ENCODE measurements at regions not wholly inside any gene's neighbourhood (a gene's known extent, or its start where the extent isn't known, plus 50 kb on each side); places are given as distances from the start of the nearest gene placed in this dataset.

DNA sequence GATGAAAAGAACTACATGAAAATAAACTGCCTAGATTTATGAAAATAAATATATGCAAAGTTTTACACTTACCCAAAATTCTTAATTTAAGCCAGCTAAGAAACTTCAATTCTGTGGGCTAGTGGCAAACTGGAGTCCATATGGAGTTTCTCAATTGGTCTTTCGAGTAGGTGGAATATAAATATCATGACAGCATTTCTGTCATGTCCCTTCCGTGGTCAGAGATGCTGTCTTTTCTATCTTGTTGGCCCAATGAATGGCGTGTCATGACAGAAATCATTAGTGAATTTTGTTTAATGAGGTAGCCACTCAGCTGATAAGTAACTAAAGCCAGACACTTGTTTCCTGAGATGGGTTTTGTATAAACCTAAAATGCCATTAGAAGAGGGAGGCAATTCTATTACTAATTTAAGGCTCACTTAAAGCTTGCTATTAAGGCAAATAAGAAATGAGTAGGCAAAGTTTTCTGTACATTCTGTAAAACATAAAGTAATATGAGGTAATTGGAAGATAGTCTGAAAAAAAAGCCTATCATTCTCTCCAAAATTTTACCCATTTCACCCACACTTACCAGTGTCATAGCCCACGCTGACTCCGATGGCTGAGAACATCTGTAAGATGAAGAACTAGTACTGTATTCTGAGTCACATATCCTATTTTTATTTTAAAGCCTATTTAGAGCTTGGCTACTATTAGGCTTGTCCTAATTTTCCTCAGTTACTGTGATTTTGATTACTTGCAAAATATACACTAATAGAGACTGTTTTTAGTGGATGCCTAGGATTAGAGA, 419.3 kb upstream of the MEF2C start:
- H4K20me1 ChIP-seq (ENCODE audit: low read depth, low read length), result no peaks in the 10 kb centered on the region
- H3K9me3 ChIP-seq (ENCODE audit: insufficient read depth, low read length), result no peaks in the 10 kb centered on the region
- H2AFZ ChIP-seq (ENCODE audit: low read depth, low read length, severe bottlenecking), result no peak overlapping the region
- H3K9me2 ChIP-seq (replicated peaks; ENCODE audit: insufficient read depth, low read length), result no peaks in the 10 kb centered on the region
- no peaks in the 10 kb centered on the region for H3K79me2 ChIP-seq (ENCODE audit: insufficient read depth, low read length)
- no peaks in the 10 kb centered on the region for H3K27me3 ChIP-seq (ENCODE audit: low read length)
- TF ChIP-seq EZH2phosphoT487 (conservative IDR thresholded peaks at IDR 0.05; ENCODE audit: low read length), result no peak
- TF ChIP-seq CTCF (IDR thresholded peaks at IDR 0.05; ENCODE audit: insufficient read depth, low read length, poor library complexity, severe bottlenecking), result no peak
- H3K9ac ChIP-seq (ENCODE audit: low read length), result no peak overlapping the region
- no peaks in the 10 kb centered on the region for H3K36me3 ChIP-seq (ENCODE audit: low read length)
- no peak overlapping the region for H3K27ac ChIP-seq (ENCODE audit: low read depth, low read length)
- no peak overlapping the region for H3K4me2 ChIP-seq (ENCODE audit: low read depth, low read length, poor library complexity, severe bottlenecking)
- no peak overlapping the region for H3K4me3 ChIP-seq (ENCODE audit: insufficient read depth, low read length, poor library complexity, severe bottlenecking)
- H3F3A ChIP-seq (ENCODE audit: insufficient read depth), result no peaks in the 10 kb centered on the region

GRCh38 chr5:89301321-89302025, 418.5 kb upstream of the MEF2C start:
- Histone ChIP-seq H3K79me2 (ENCODE audit: insufficient read depth, low read length) (no peaks in the 10 kb centered on the region), H3K4me3 (ENCODE audit: insufficient read depth, low read length, poor library complexity, severe bottlenecking) (no peak overlapping the region), H3K9ac (ENCODE audit: low read length) (no peak overlapping the region), H3K27me3 (ENCODE audit: low read length) (no peaks in the 10 kb centered on the region), H3F3A (ENCODE audit: insufficient read depth) (no peaks in the 10 kb centered on the region), H2AFZ (ENCODE audit: low read depth, low read length, severe bottlenecking) (no peak overlapping the region), H3K4me2 (ENCODE audit: low read depth, low read length, poor library complexity, severe bottlenecking) (no peak overlapping the region), H3K9me3 (ENCODE audit: insufficient read depth, low read length) (no peaks in the 10 kb centered on the region), H3K9me2 (replicated peaks; ENCODE audit: insufficient read depth, low read length) (no peaks in the 10 kb centered on the region), H3K27ac (ENCODE audit: low read depth, low read length) (no peak overlapping the region), H3K36me3 (ENCODE audit: low read length) (no peaks in the 10 kb centered on the region), H4K20me1 (ENCODE audit: low read depth, low read length) (no peaks in the 10 kb centered on the region)
- TF ChIP-seq CTCF (IDR thresholded peaks at IDR 0.05; ENCODE audit: insufficient read depth, low read length, poor library complexity, severe bottlenecking) (no peak), EZH2phosphoT487 (conservative IDR thresholded peaks at IDR 0.05; ENCODE audit: low read length) (no peak)

- no peak overlapping the region for H3K9ac ChIP-seq (ENCODE audit: low read length)
- no peaks in the 10 kb centered on the region for H3K27me3 ChIP-seq (ENCODE audit: low read length)
- TF ChIP-seq CTCF (IDR thresholded peaks at IDR 0.05; ENCODE audit: insufficient read depth, low read length, poor library complexity, severe bottlenecking) (no peak), EZH2phosphoT487 (conservative IDR thresholded peaks at IDR 0.05; ENCODE audit: low read length) (no peak)
- no peak overlapping the region for H2AFZ ChIP-seq (ENCODE audit: low read depth, low read length, severe bottlenecking)
- no peaks in the 10 kb centered on the region for H3K79me2 ChIP-seq (ENCODE audit: insufficient read depth, low read length)
- H3F3A ChIP-seq (ENCODE audit: insufficient read depth), result no peaks in the 10 kb centered on the region
- no peak overlapping the region for H3K4me3 ChIP-seq (ENCODE audit: insufficient read depth, low read length, poor library complexity, severe bottlenecking)
- H3K9me3 ChIP-seq (ENCODE audit: insufficient read depth, low read length), result no peaks in the 10 kb centered on the region
- H4K20me1 ChIP-seq (ENCODE audit: low read depth, low read length), result no peaks in the 10 kb centered on the region
- H3K27ac ChIP-seq (ENCODE audit: low read depth, low read length), result no peak overlapping the region
- H3K36me3 ChIP-seq (ENCODE audit: low read length), result no peaks in the 10 kb centered on the region
- no peaks in the 10 kb centered on the region for H3K9me2 ChIP-seq (replicated peaks; ENCODE audit: insufficient read depth, low read length)
- H3K4me2 ChIP-seq (ENCODE audit: low read depth, low read length, poor library complexity, severe bottlenecking), result no peak overlapping the region
Observed at GRCh38 chr5:89300426-89300970, 417.5 kb upstream of the MEF2C start.

Data from SU-DHL-6 (cell line).